RWPE2 (cell line): ENCODE measurements at regions not wholly inside any gene's neighbourhood (a gene's known extent, or its start where the extent isn't known, plus 50 kb on each side); places are given as distances from the start of the nearest gene placed in this dataset.

Experiments
- ATAC-seq: fragments of 200-7000 bp; cut with Tn5 transposase; 3 replicates; pipeline ENCODE4 v1.9.1; 2021; ENCODE audit warnings: low read depth
- DNase-seq: peaks from one replicate; pipeline ENCODE4 v3.0.0-alpha.2; 2020; ENCODE audit warnings: low spot score
- H3K27ac ChIP-seq: fragments of 450-650 bp; 2 replicates; pipeline ENCODE4 v1.5.1; 2017; ENCODE audit warnings: mild to moderate bottlenecking; ENCODE audit not compliant: poor library complexity, severe bottlenecking
- H3K27me3 ChIP-seq: fragments of 250-450 bp; sonication (Bioruptor Pico); 2 replicates; pipeline ENCODE4 v1.5.1; 2021; ENCODE audit warnings: mild to moderate bottlenecking, moderate library complexity; ENCODE audit not compliant: insufficient read depth, poor library complexity, severe bottlenecking
- H3K36me3 ChIP-seq: fragments of 250-450 bp; sonication (Bioruptor Pico); 2 replicates; pipeline ENCODE4 v1.5.1; 2020; ENCODE audit warnings: low read depth, mild to moderate bottlenecking, moderate library complexity
- H3K4me1 ChIP-seq: fragments of 250-450 bp; sonication (Bioruptor Pico); 2 replicates; pipeline ENCODE4 v1.5.1; 2021; ENCODE audit warnings: mild to moderate bottlenecking, moderate library complexity; ENCODE audit not compliant: insufficient read depth, poor library complexity, severe bottlenecking
- H3K4me3 ChIP-seq: fragments of 250-450 bp; sonication (Bioruptor Pico); 2 replicates; pipeline ENCODE4 v1.5.1; 2021; ENCODE audit warnings: mild to moderate bottlenecking, moderate library complexity; ENCODE audit not compliant: severe bottlenecking
- H3K9me3 ChIP-seq: fragments of 250-450 bp; sonication (Bioruptor Pico); 2 replicates; pipeline ENCODE4 v1.5.1; 2021; ENCODE audit warnings: mild to moderate bottlenecking, moderate library complexity; ENCODE audit not compliant: severe bottlenecking
- CTCF ChIP-seq: fragments of 450-650 bp; IDR thresholded peaks from one replicate; pipeline ENCODE4 v1.5.1; 2017; ENCODE audit warnings: mild to moderate bottlenecking, moderate library complexity; ENCODE audit not compliant: poor library complexity, severe bottlenecking

- TF ChIP-seq CTCF = no peak
- Histone ChIP-seq H3K4me1 (no peaks in the 10 kb centered on the region), H3K36me3 (no peaks in the 10 kb centered on the region), H3K27ac (no peak overlapping the region), H3K9me3 (peaks cover 3% of the 10 kb centered on the region), H3K4me3 (no peak overlapping the region), H3K27me3 (no peaks in the 10 kb centered on the region)
- DNase-seq (no peak), ATAC-seq (no peak)
Observed at GRCh38 chr4:13866881-13867280, 239.4 kb upstream of the BOD1L1 start.

- Histone ChIP-seq H3K27ac (no peak overlapping the region), H3K36me3 (no peaks in the 10 kb centered on the region), H3K9me3 (no peaks in the 10 kb centered on the region), H3K4me1 (no peaks in the 10 kb centered on the region), H3K4me3 (no peak overlapping the region), H3K27me3 (no peaks in the 10 kb centered on the region)
- TF ChIP-seq CTCF = no peak
- ATAC-seq = no peak
- DNase-seq = no peak
Observed at GRCh38 chr4:13872155-13872554, 244.6 kb upstream of the BOD1L1 start.

GRCh38 chr4:13872955-13873354 is 245.4 kb upstream of the BOD1L1 start:
- no peaks in the 10 kb centered on the region for H3K4me1 ChIP-seq
- DNase-seq (no peak), ATAC-seq (no peak)
- no peak overlapping the region for H3K27ac ChIP-seq
- no peaks in the 10 kb centered on the region for H3K36me3 ChIP-seq
- H3K27me3 ChIP-seq = no peaks in the 10 kb centered on the region
- H3K4me3 ChIP-seq = no peak overlapping the region
- no peak for TF ChIP-seq CTCF
- H3K9me3 ChIP-seq = no peaks in the 10 kb centered on the region

GRCh38 chr4:13875181-13875580 is 247.7 kb upstream of the BOD1L1 start:
- Histone ChIP-seq H3K9me3 (no peaks in the 10 kb centered on the region), H3K4me1 (no peaks in the 10 kb centered on the region), H3K36me3 (no peaks in the 10 kb centered on the region), H3K27me3 (no peaks in the 10 kb centered on the region), H3K27ac (no peak overlapping the region), H3K4me3 (no peak overlapping the region)
- no peak for TF ChIP-seq CTCF
- no peak for ATAC-seq
- no peak for DNase-seq

GRCh38 chr4:13876131-13876530 is 248.6 kb upstream of the BOD1L1 start:
- ATAC-seq = no peak
- Histone ChIP-seq H3K9me3 (no peaks in the 10 kb centered on the region), H3K27me3 (no peaks in the 10 kb centered on the region), H3K4me1 (no peaks in the 10 kb centered on the region), H3K4me3 (no peak overlapping the region), H3K36me3 (no peaks in the 10 kb centered on the region), H3K27ac (no peak overlapping the region)
- no peak for DNase-seq
- TF ChIP-seq CTCF = no peak
